Upper lobe of left lung (tissue), 4 donors: ENCODE measurements at regions not wholly inside any gene's neighbourhood (a gene's known extent, or its start where the extent isn't known, plus 50 kb on each side); places are given as distances from the start of the nearest gene placed in this dataset.

Experiments
- CTCF ChIP-seq, 6 experiments: fragments of 450-650 bp in 4 of 6; fragments of 200-600 bp in 2 of 6; sonication (generic) in 2 of 6; IDR thresholded peaks; one replicate each; pipeline ENCODE4 v1.5.1; 2016 to 2019; ENCODE audit warnings: antibody characterized with exemption in 6 of 6
- POLR2A ChIP-seq, 4 donors: fragments of 450-650 bp; IDR thresholded peaks; one replicate each; pipeline ENCODE4 v1.5.1; 2016 to 2017; ENCODE audit warnings: antibody characterized with exemption in 4 of 4, mild to moderate bottlenecking in 2 of 4

- TF ChIP-seq POLR2A (IDR thresholded peaks at IDR 0.05) (no peak), CTCF (IDR thresholded peaks at IDR 0.05) (no peak)
These were observed 199.1 kb downstream of the MTRR start for GRCh38 chr5:8068078-8068477.
